ENCODE measurements at regions not wholly inside any gene's neighbourhood (a gene's known extent, or its start where the extent isn't known, plus 50 kb on each side); places are given as distances from the start of the nearest gene placed in this dataset.

GRCh38 chr16:6232056-6232455 lies 1100.6 kb upstream of the RBFOX1 start:
- H3K9ac ChIP-seq (ENCODE audit: low read length in 3 of 3) = no peak overlapping the region
- no peak for TF ChIP-seq CTCF (IDR thresholded peaks at IDR 0.05; ENCODE audit: borderline replicate concordance, extremely low read depth, insufficient read depth)
- no peaks in the 10 kb centered on the region for H3K4me1 ChIP-seq (ENCODE audit: control insufficient read depth in 2 of 3, insufficient read depth in 2 of 3, low read depth in 1 of 3, low read length in 3 of 3)
- no peak for FAIRE-seq
- no peak for DNase-seq
- H3K9me3 ChIP-seq (ENCODE audit: control insufficient read depth in 2 of 3, insufficient read depth in 1 of 3, low read length in 3 of 3) = no peaks in the 10 kb centered on the region
- no peak overlapping the region for H3K4me3 ChIP-seq (ENCODE audit: low read length in 3 of 3)
- intact Hi-C loops (cut with DNase I) = no loop called here
- H3K27me3 ChIP-seq (ENCODE audit: control insufficient read depth, insufficient read depth, low read length) = no peaks in the 10 kb centered on the region
- H3K27ac ChIP-seq (ENCODE audit: low read depth in 2 of 2, low read length in 2 of 2) = no peak overlapping the region
- H3K36me3 ChIP-seq (ENCODE audit: control insufficient read depth in 2 of 3, insufficient read depth in 3 of 3, low read length in 3 of 3) = no peaks in the 10 kb centered on the region

- Histone ChIP-seq H3K4me3 (ENCODE audit: low read length in 3 of 3) (no peak overlapping the region), H3K9me3 (ENCODE audit: control insufficient read depth in 2 of 3, insufficient read depth in 1 of 3, low read length in 3 of 3) (no peaks in the 10 kb centered on the region), H3K27ac (ENCODE audit: low read depth in 2 of 2, low read length in 2 of 2) (no peak overlapping the region), H3K36me3 (ENCODE audit: control insufficient read depth in 2 of 3, insufficient read depth in 3 of 3, low read length in 3 of 3) (no peaks in the 10 kb centered on the region), H3K9ac (ENCODE audit: low read length in 3 of 3) (no peak overlapping the region), H3K4me1 (ENCODE audit: control insufficient read depth in 2 of 3, insufficient read depth in 2 of 3, low read depth in 1 of 3, low read length in 3 of 3) (no peaks in the 10 kb centered on the region), H3K27me3 (ENCODE audit: control insufficient read depth, insufficient read depth, low read length) (no peaks in the 10 kb centered on the region)
- intact Hi-C loops (cut with DNase I) = no loop called here
- FAIRE-seq (no peak), DNase-seq (no peak)
- TF ChIP-seq CTCF (IDR thresholded peaks at IDR 0.05; ENCODE audit: borderline replicate concordance, extremely low read depth, insufficient read depth) = no peak
Observed at GRCh38 chr16:6231398-6231797, 1101.2 kb upstream of the RBFOX1 start.

GRCh38 chr16:6229186-6229585 lies 1103.5 kb upstream of the RBFOX1 start:
- Histone ChIP-seq H3K36me3 (ENCODE audit: control insufficient read depth in 2 of 3, insufficient read depth in 3 of 3, low read length in 3 of 3) (no peaks in the 10 kb centered on the region), H3K4me1 (ENCODE audit: control insufficient read depth in 2 of 3, insufficient read depth in 2 of 3, low read depth in 1 of 3, low read length in 3 of 3) (no peaks in the 10 kb centered on the region), H3K27ac (ENCODE audit: low read depth in 2 of 2, low read length in 2 of 2) (no peak overlapping the region), H3K27me3 (ENCODE audit: control insufficient read depth, insufficient read depth, low read length) (no peaks in the 10 kb centered on the region), H3K4me3 (ENCODE audit: low read length in 3 of 3) (no peak overlapping the region), H3K9me3 (ENCODE audit: control insufficient read depth in 2 of 3, insufficient read depth in 1 of 3, low read length in 3 of 3) (no peaks in the 10 kb centered on the region), H3K9ac (ENCODE audit: low read length in 3 of 3) (no peak overlapping the region)
- no peak for TF ChIP-seq CTCF (IDR thresholded peaks at IDR 0.05; ENCODE audit: borderline replicate concordance, extremely low read depth, insufficient read depth)
- no peak for DNase-seq
- intact Hi-C loops (cut with DNase I) = no loop called here
- no peak for FAIRE-seq

- intact Hi-C loops (cut with DNase I) = no loop called here
- TF ChIP-seq CTCF (IDR thresholded peaks at IDR 0.05; ENCODE audit: borderline replicate concordance, extremely low read depth, insufficient read depth) = no peak
- Histone ChIP-seq H3K27me3 (ENCODE audit: control insufficient read depth, insufficient read depth, low read length) (no peaks in the 10 kb centered on the region), H3K27ac (ENCODE audit: low read depth in 2 of 2, low read length in 2 of 2) (no peak overlapping the region), H3K4me3 (ENCODE audit: low read length in 3 of 3) (no peak overlapping the region), H3K36me3 (ENCODE audit: control insufficient read depth in 2 of 3, insufficient read depth in 3 of 3, low read length in 3 of 3) (no peaks in the 10 kb centered on the region), H3K4me1 (ENCODE audit: control insufficient read depth in 2 of 3, insufficient read depth in 2 of 3, low read depth in 1 of 3, low read length in 3 of 3) (no peaks in the 10 kb centered on the region), H3K9me3 (ENCODE audit: control insufficient read depth in 2 of 3, insufficient read depth in 1 of 3, low read length in 3 of 3) (no peaks in the 10 kb centered on the region), H3K9ac (ENCODE audit: low read length in 3 of 3) (no peak overlapping the region)
- no peak for FAIRE-seq
- no peak for DNase-seq
Observed at GRCh38 chr16:6218855-6219254, 1113.8 kb upstream of the RBFOX1 start.
